ENCODE measurements at regions not wholly inside any gene's neighbourhood (a gene's known extent, or its start where the extent isn't known, plus 50 kb on each side); places are given as distances from the start of the nearest gene placed in this dataset.

GRCh38 chr13:44015118-44015517 is 135.4 kb downstream of the LACC1 start:
- no peak for DNase-seq (ENCODE audit: low spot score)
- intact Hi-C loops (cut with DNase I): no loop called here

GRCh38 chr13:44015811-44016210 is 136.1 kb downstream of the LACC1 start:
- no peak for DNase-seq (ENCODE audit: low spot score)
- intact Hi-C loops (cut with DNase I): no loop called here

- intact Hi-C loops (cut with DNase I): no loop called here
- DNase-seq (ENCODE audit: low spot score): no peak
These were observed 138.1 kb downstream of the LACC1 start for GRCh38 chr13:44017756-44018309.

GRCh38 chr13:44019651-44020050 is 139.9 kb downstream of the LACC1 start:
- intact Hi-C loops (cut with DNase I): no loop called here

GRCh38 chr13:44021422-44021821 is 141.7 kb downstream of the LACC1 start:
- intact Hi-C loops (cut with DNase I): no loop called here
- DNase-seq (ENCODE audit: low spot score): no peak

More at GRCh38 chr13:44019651-44020050, 139.9 kb downstream of the LACC1 start:
- DNase-seq (ENCODE audit: low spot score): no peak

GRCh38 chr13:44022196-44022595 is 142.5 kb downstream of the LACC1 start:
- DNase-seq (ENCODE audit: low spot score): no peak
- intact Hi-C loops (cut with DNase I): no loop called here

- intact Hi-C loops (cut with DNase I): no loop called here
- no peak for DNase-seq (ENCODE audit: low spot score)
These were observed 144.6 kb downstream of the LACC1 start for GRCh38 chr13:44024167-44024845.

- intact Hi-C loops (cut with DNase I): no loop called here
These were observed 145.1 kb downstream of the LACC1 start for GRCh38 chr13:44024846-44025195.

GRCh38 chr13:44026194-44026593 is 146.5 kb downstream of the LACC1 start:
- intact Hi-C loops (cut with DNase I): no loop called here
- DNase-seq (ENCODE audit: low spot score): no peak

More at GRCh38 chr13:44024846-44025195, 145.1 kb downstream of the LACC1 start:
- DNase-seq (ENCODE audit: low spot score): no peak

GRCh38 chr13:44028734-44029133 is 149.0 kb downstream of the LACC1 start:
- no peak for DNase-seq (ENCODE audit: low spot score)
- intact Hi-C loops (cut with DNase I): no loop called here

- intact Hi-C loops (cut with DNase I): no loop called here
- no peak for DNase-seq (ENCODE audit: low spot score)
These were observed 150.9 kb downstream of the LACC1 start for GRCh38 chr13:44030615-44031014.

- intact Hi-C loops (cut with DNase I): no loop called here
- no peak for DNase-seq (ENCODE audit: low spot score)
These were observed 151.9 kb downstream of the LACC1 start for GRCh38 chr13:44031555-44031954.

GRCh38 chr13:44032802-44033201 is 153.1 kb downstream of the LACC1 start:
- DNase-seq (ENCODE audit: low spot score): no peak
- intact Hi-C loops (cut with DNase I): no loop called here

- intact Hi-C loops (cut with DNase I): no loop called here
- no peak for DNase-seq (ENCODE audit: low spot score)
These were observed 155.7 kb downstream of the LACC1 start for GRCh38 chr13:44035400-44035799.

GRCh38 chr13:44040070-44040817 is 160.5 kb downstream of the LACC1 start:
- no peak for DNase-seq (ENCODE audit: low spot score)
- intact Hi-C loops (cut with DNase I): no loop called here

GRCh38 chr13:44040818-44041100 is 161.1 kb downstream of the LACC1 start:
- intact Hi-C loops (cut with DNase I): no loop called here
- no peak for DNase-seq (ENCODE audit: low spot score)

GRCh38 chr13:44044547-44045179 is 165.0 kb downstream of the LACC1 start:
- DNase-seq (ENCODE audit: low spot score): no peak
- intact Hi-C loops (cut with DNase I): loop anchor here (5.0 kb wide), 1 partner anchor 137 kb away; no protein-coding TSS in a partner anchor

GRCh38 chr13:44045180-44045562 is 165.5 kb downstream of the LACC1 start:
- intact Hi-C loops (cut with DNase I): loop anchor here (5.0 kb wide), 1 partner anchor 138 kb away; no protein-coding TSS in a partner anchor

GRCh38 chr13:44046428-44046827 is 166.7 kb downstream of the LACC1 start:
- intact Hi-C loops (cut with DNase I): loop anchor here (5.0 kb wide), 1 partner anchor 139 kb away; no protein-coding TSS in a partner anchor

More at GRCh38 chr13:44045180-44045562, 165.5 kb downstream of the LACC1 start:
- no peak for DNase-seq (ENCODE audit: low spot score)

GRCh38 chr13:44048326-44048725 is 168.6 kb downstream of the LACC1 start:
- no peak for DNase-seq (ENCODE audit: low spot score)
- intact Hi-C loops (cut with DNase I): loop anchor here (5.0 kb wide), 1 partner anchor 141 kb away; no protein-coding TSS in a partner anchor

More at GRCh38 chr13:44046428-44046827, 166.7 kb downstream of the LACC1 start:
- no peak for DNase-seq (ENCODE audit: low spot score)
